ENCODE measurements at regions not wholly inside any gene's neighbourhood (a gene's known extent, or its start where the extent isn't known, plus 50 kb on each side); places are given as distances from the start of the nearest gene placed in this dataset.

DNA sequence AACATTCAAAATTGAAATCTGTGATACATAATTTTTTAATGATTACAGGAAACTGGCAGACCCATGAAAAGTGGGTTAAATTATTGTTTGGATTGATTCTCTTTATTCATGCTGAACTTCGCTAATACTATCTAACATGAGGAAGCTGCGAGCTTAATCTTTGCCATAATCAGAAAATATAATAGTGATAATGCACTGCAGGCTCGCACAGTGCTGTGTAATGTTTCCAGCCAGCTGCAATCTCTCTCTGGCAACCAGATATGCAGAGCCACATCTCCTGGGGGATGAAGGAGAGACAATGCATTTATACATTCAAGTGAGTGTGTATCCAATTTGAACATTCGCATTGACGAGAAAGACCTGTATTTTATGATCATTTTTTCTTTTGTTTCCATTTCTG, 669.7 kb upstream of the RGMB start:
- no CpG with 5 or more reads among the region's 5 CpGs for WGBS (ENCODE audit: insufficient coverage)
- no peaks in the 10 kb centered on the region for H3K36me3 Mint-ChIP-seq
- H3K27me3 ChIP-seq (ENCODE audit: control insufficient read depth in 2 of 2, insufficient read depth in 2 of 2, low read length in 2 of 2), result no peaks in the 10 kb centered on the region

DNA sequence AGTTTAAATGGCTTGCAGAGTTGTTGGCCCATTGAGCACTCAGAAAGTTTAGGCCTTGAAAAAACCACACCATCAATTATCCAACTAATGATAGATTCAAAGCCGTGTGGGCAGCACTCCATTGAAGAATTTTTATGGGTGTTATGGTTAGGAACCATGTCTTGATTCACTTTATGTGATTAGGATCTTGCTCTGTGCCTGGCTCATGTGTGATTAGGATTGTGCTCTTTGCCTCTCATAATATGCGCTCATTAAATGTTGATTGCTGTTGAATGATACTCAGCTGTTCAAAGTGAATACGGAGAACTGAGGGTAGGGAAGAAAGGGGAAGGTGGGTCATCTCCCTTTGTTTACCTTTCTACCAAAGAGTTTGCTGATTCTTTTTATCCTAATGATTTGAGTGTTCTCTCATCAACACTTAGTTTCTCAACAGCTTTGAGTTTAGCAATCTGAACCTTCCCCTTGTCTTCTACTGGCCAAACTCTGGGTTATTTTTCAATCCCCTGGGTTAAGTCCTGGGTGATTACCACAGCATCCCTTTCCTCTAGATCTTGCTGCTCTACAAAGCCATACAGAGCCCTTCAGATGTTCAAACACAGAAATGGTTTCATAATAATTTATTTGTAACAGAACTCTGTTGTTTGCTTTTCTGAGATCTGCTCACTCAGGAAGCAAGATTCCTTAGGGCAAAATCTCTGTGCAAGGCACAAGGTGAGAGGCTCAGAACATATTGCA, 668.8 kb upstream of the RGMB start:
- no peaks in the 10 kb centered on the region for H3K36me3 ChIP-seq (replicated peaks in 1 of 2; ENCODE audit: control insufficient read depth in 1 of 2, insufficient read depth in 2 of 2, low read length in 2 of 2)
- Mint-ChIP-seq H3K36me3 (no peaks in the 10 kb centered on the region), H3K27me3 (ENCODE audit: low read depth in 3 of 3) (no peaks in the 10 kb centered on the region), H3K4me3 (no peak overlapping the region), H3K9me3 (peaks cover 0 to 4% (median 0%) of the 10 kb centered on the region in 7 donors), H3K27ac (no peak overlapping the region), H3K4me1 (no peaks in the 10 kb centered on the region)
- no peak overlapping the region for H3K9ac ChIP-seq (ENCODE audit: insufficient read depth, low read length, poor library complexity, severe bottlenecking)
- no CpG with 5 or more reads among the region's 3 CpGs for WGBS (ENCODE audit: insufficient coverage)
- H3K79me2 ChIP-seq (ENCODE audit: insufficient read depth, low read length), result no peaks in the 10 kb centered on the region
- no peaks in the 10 kb centered on the region for H3K27me3 ChIP-seq (ENCODE audit: control insufficient read depth in 2 of 2, insufficient read depth in 2 of 2, low read length in 2 of 2)
- no peaks in the 10 kb centered on the region for H4K20me1 ChIP-seq (ENCODE audit: insufficient read depth, low read length)
- H3K27ac ChIP-seq (ENCODE audit: low read depth in 1 of 2, low read length in 2 of 2), result no peak overlapping the region
- no peaks in the 10 kb centered on the region for H3K9me3 ChIP-seq (replicated peaks in 1 of 2; ENCODE audit: control insufficient read depth in 1 of 2, insufficient read depth in 1 of 2, low read length in 2 of 2)
- no peak overlapping the region for H2AFZ ChIP-seq (ENCODE audit: insufficient read depth, low read depth, low read length, poor library complexity, severe bottlenecking)
- intact Hi-C loops (cut with micrococcal nuclease), result no loop called here
- H3K4me2 ChIP-seq (replicated peaks; ENCODE audit: extremely low read depth, low read length, poor library complexity, severe bottlenecking), result no peak overlapping the region
- no peak overlapping the region for H3K4me3 ChIP-seq (replicated peaks in 1 of 3; ENCODE audit: low read depth in 2 of 3, low read length in 3 of 3)
- no peaks in the 10 kb centered on the region for H3K4me1 ChIP-seq (ENCODE audit: control insufficient read depth in 1 of 2, insufficient read depth in 2 of 2, low read length in 2 of 2)
- DNase-seq, result no peak
- no peak for TF ChIP-seq CTCF (IDR thresholded peaks at IDR 0.05)

More for the DNA sequence above, 669.7 kb upstream of the RGMB start:
- no peaks in the 10 kb centered on the region for H3K9me3 ChIP-seq (replicated peaks in 1 of 2; ENCODE audit: control insufficient read depth in 1 of 2, insufficient read depth in 1 of 2, low read length in 2 of 2)
- H4K20me1 ChIP-seq (ENCODE audit: insufficient read depth, low read length), result no peaks in the 10 kb centered on the region
- no peak overlapping the region for H3K4me2 ChIP-seq (replicated peaks; ENCODE audit: extremely low read depth, low read length, poor library complexity, severe bottlenecking)
- no peaks in the 10 kb centered on the region for H3K36me3 ChIP-seq (replicated peaks in 1 of 2; ENCODE audit: control insufficient read depth in 1 of 2, insufficient read depth in 2 of 2, low read length in 2 of 2)
- no peak overlapping the region for H3K9ac ChIP-seq (ENCODE audit: insufficient read depth, low read length, poor library complexity, severe bottlenecking)
- no peaks in the 10 kb centered on the region for H3K27me3 Mint-ChIP-seq (ENCODE audit: low read depth in 3 of 3)
- H2AFZ ChIP-seq (ENCODE audit: insufficient read depth, low read depth, low read length, poor library complexity, severe bottlenecking), result no peak overlapping the region
- TF ChIP-seq CTCF (IDR thresholded peaks at IDR 0.05), result no peak
- no peaks in the 10 kb centered on the region for H3K4me1 ChIP-seq (ENCODE audit: control insufficient read depth in 1 of 2, insufficient read depth in 2 of 2, low read length in 2 of 2)
- H3K4me3 Mint-ChIP-seq, result no peak overlapping the region
- DNase-seq, result no peak
- no peak overlapping the region for H3K27ac Mint-ChIP-seq
- peaks cover 0 to 4% (median 0%) of the 10 kb centered on the region in 7 donors for H3K9me3 Mint-ChIP-seq
- intact Hi-C loops (cut with micrococcal nuclease), result no loop called here
- H3K4me1 Mint-ChIP-seq, result no peaks in the 10 kb centered on the region
- H3K27ac ChIP-seq (ENCODE audit: low read depth in 1 of 2, low read length in 2 of 2), result no peak overlapping the region
- no peaks in the 10 kb centered on the region for H3K79me2 ChIP-seq (ENCODE audit: insufficient read depth, low read length)
- H3K4me3 ChIP-seq (replicated peaks in 1 of 3; ENCODE audit: low read depth in 2 of 3, low read length in 3 of 3), result no peak overlapping the region
